ENCODE measurements at regions not wholly inside any gene's neighbourhood (a gene's known extent, or its start where the extent isn't known, plus 50 kb on each side); places are given as distances from the start of the nearest gene placed in this dataset.

DNA sequence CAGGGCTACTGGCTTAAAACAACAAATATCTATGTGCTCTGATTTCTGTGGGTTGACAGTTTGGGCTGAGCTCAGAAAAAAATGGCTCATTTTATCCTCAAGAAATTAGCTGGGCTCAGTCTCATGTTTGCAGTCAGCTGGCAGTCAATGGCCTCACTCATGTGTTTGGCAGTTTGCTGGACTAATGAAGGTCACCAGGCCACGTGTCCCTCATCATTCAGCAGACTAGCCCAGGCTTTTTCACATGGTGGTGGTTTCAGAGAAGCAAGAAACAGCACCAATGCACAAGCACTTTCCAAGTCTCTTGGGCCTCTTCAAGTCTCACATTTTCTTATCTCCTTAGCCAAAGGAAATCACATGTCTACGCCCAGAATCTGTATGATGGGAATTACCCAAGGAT is 478.3 kb upstream of the PPP2R3A start:
- intact Hi-C loops (cut with DNase I) = no loop called here
- FAIRE-seq (no peak), ATAC-seq (no peak), DNase-seq (no peak)
- H3K27me3 ChIP-seq = no peaks in the 10 kb centered on the region
- TF ChIP-seq, protein P1, sequence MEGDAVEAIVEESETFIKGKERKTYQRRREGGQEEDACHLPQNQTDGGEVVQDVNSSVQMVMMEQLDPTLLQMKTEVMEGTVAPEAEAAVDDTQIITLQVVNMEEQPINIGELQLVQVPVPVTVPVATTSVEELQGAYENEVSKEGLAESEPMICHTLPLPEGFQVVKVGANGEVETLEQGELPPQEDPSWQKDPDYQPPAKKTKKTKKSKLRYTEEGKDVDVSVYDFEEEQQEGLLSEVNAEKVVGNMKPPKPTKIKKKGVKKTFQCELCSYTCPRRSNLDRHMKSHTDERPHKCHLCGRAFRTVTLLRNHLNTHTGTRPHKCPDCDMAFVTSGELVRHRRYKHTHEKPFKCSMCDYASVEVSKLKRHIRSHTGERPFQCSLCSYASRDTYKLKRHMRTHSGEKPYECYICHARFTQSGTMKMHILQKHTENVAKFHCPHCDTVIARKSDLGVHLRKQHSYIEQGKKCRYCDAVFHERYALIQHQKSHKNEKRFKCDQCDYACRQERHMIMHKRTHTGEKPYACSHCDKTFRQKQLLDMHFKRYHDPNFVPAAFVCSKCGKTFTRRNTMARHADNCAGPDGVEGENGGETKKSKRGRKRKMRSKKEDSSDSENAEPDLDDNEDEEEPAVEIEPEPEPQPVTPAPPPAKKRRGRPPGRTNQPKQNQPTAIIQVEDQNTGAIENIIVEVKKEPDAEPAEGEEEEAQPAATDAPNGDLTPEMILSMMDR (IDR thresholded peaks at IDR 0.05) = no peak
- no peaks in the 10 kb centered on the region for H3K9me3 ChIP-seq
- H3K4me1 ChIP-seq = no peaks in the 10 kb centered on the region
- no peak overlapping the region for H3K27ac ChIP-seq
- no peak overlapping the region for H3K4me3 ChIP-seq
- no peaks in the 10 kb centered on the region for H3K36me3 ChIP-seq
- WGBS, 2 donors = 46 to 50% methylated on average over 2 of the region's 2 CpGs

DNA sequence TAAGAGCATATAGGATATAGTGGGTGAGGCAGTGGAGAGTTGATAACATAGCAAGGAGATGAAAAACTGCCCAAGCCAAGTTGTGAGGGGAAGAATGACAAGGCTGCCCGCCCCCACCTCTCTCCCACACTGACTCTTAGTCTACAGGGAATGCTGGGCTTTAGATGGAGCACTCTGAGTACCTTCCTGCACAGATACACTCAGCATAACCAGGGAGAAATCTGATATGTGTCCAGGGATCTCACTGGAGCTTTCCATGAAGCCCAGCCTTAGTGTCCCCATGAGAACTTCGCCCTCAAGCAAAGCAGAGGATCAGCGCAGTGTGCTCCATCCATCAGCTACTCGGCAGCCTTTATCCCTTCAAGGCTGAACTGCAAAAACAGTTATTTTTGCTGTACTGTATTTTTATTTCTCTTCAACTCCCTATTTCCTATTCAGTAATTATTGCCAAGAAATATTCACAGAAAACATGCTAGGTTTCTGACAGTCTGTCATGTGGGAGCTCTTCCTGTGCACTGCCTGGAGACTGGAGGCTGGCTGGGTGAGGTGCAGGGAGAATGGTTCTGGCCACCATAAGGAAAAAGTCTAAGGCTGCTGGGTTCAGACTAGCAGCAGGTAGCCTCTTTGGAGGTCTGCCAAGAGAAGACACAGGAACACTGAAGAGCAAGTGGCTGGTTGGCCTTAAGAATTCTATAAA is 475.2 kb upstream of the PPP2R3A start:
- Histone ChIP-seq H3K9me3 (no peaks in the 10 kb centered on the region), H3K4me3 (no peak overlapping the region), H3K27me3 (no peaks in the 10 kb centered on the region), H3K4me1 (no peaks in the 10 kb centered on the region), H3K27ac (no peak overlapping the region), H3K36me3 (no peaks in the 10 kb centered on the region)
- FAIRE-seq (no peak), ATAC-seq (no peak), DNase-seq (no peak)
- TF ChIP-seq, protein P1 (IDR thresholded peaks at IDR 0.05) = no peak
- WGBS, 2 donors = 77 to 78% methylated on average over 4 of the region's 4 CpGs
- intact Hi-C loops (cut with DNase I) = no loop called here

DNA sequence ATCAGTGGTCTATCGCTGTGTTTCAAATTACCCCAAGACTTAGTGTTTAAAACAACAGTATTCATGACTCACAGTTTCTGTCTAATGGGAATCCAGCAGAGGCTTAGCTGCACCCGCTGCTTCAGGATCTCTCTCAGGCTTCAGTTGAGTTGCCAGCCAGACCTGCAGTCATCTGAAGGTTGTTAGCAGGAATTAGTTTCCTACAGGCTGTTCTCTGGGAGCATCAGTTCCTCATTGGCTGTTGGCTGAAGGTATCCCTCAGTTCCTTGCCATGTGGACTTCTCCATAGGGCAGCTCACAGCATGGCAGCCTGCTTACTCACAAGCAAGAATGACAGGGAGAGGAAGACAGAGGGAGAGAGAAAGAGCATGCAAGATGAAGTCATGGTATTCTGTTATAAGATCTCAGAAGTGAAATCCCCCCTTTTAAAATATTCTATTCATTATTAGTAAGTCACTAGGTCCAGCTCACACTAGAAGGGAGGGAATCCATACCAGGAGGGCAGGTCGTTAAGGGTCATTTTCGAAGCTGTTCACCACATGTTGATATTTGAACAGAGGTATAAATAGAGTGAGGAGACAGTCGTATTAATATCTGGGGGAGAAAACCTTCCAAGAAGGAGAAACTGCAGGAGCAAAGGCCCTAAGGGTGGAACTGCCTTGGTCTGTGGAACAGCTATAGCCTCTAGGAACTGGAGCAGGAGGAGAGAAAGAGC is 473.9 kb upstream of the PPP2R3A start:
- Histone ChIP-seq H3K27me3 (no peaks in the 10 kb centered on the region), H3K4me1 (no peaks in the 10 kb centered on the region), H3K4me3 (no peak overlapping the region), H3K9me3 (no peaks in the 10 kb centered on the region), H3K36me3 (no peaks in the 10 kb centered on the region), H3K27ac (no peak overlapping the region)
- WGBS, 2 donors = 55 to 57% methylated on average over 5 of the region's 5 CpGs
- FAIRE-seq = no peak
- TF ChIP-seq, protein P1 (IDR thresholded peaks at IDR 0.05) = no peak
- ATAC-seq = no peak
- intact Hi-C loops (cut with DNase I) = no loop called here
- DNase-seq = no peak

DNA sequence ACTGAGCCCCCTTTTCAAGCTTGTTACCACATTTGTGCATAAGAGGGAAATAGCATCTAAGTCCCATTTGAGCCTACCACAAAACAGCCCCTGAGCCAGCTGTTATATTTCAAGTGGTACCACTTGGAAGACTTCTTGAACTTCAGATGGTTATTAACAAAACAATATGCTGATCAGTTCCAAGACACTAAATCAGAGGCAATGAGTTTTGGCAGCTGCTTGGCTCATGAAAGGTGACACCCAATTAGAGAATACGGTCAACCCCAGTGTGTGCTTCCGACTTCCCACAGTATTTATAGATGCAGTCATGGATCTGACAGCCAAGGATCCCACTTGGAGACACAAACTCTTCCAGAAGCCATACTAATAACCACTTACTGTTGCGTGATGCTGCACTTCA is 469.6 kb upstream of the PPP2R3A start:
- intact Hi-C loops (cut with DNase I) = no loop called here
- FAIRE-seq (no peak), ATAC-seq (no peak), DNase-seq (no peak)
- no peak overlapping the region for H3K27ac ChIP-seq
- no peaks in the 10 kb centered on the region for H3K36me3 ChIP-seq
- no peaks in the 10 kb centered on the region for H3K27me3 ChIP-seq
- H3K4me3 ChIP-seq = no peak overlapping the region
- no peaks in the 10 kb centered on the region for H3K9me3 ChIP-seq
- 65 to 73% methylated on average over 3 of the region's 3 CpGs for WGBS, 2 donors
- TF ChIP-seq, protein P1 (IDR thresholded peaks at IDR 0.05) = no peak
- no peaks in the 10 kb centered on the region for H3K4me1 ChIP-seq

DNA sequence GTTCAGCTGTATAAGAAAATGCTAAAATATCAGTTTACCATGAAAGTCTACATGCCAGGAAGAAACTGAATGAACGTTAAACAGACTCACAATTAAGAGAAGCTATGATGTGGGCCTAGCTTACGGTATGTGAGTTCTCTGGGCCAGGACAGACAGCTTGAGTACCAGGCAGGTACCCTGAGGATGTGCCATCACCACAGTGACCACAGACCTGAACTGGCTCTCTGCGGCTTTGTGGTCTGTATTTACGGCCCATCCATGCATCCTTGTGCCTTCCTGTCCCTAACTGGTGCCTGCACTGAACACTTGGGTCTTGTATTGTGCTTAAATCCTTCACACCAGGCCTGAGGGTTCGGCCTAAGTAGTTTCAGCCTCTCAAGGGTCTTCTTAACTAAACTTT is 467.5 kb upstream of the PPP2R3A start:
- Histone ChIP-seq H3K36me3 (no peaks in the 10 kb centered on the region), H3K27ac (no peak overlapping the region), H3K27me3 (no peaks in the 10 kb centered on the region), H3K9me3 (no peaks in the 10 kb centered on the region), H3K4me1 (no peaks in the 10 kb centered on the region), H3K4me3 (no peak overlapping the region)
- intact Hi-C loops (cut with DNase I) = no loop called here
- no peak for ATAC-seq
- 78 to 82% methylated on average over 5 of the region's 5 CpGs for WGBS, 2 donors
- DNase-seq = no peak
- TF ChIP-seq, protein P1 (IDR thresholded peaks at IDR 0.05) = no peak
- FAIRE-seq = no peak
